ENCODE measurements at regions not wholly inside any gene's neighbourhood (a gene's known extent, or its start where the extent isn't known, plus 50 kb on each side); places are given as distances from the start of the nearest gene placed in this dataset.

GRCh38 chr4:64062991-64063390 lies 346.3 kb downstream of the TECRL start:
- TF ChIP-seq EZH2 (IDR thresholded peaks at IDR 0.05; ENCODE audit: borderline replicate concordance, low read depth, low read length, poor library complexity, severe bottlenecking): no peak
- TF ChIP-seq, protein P1, sequence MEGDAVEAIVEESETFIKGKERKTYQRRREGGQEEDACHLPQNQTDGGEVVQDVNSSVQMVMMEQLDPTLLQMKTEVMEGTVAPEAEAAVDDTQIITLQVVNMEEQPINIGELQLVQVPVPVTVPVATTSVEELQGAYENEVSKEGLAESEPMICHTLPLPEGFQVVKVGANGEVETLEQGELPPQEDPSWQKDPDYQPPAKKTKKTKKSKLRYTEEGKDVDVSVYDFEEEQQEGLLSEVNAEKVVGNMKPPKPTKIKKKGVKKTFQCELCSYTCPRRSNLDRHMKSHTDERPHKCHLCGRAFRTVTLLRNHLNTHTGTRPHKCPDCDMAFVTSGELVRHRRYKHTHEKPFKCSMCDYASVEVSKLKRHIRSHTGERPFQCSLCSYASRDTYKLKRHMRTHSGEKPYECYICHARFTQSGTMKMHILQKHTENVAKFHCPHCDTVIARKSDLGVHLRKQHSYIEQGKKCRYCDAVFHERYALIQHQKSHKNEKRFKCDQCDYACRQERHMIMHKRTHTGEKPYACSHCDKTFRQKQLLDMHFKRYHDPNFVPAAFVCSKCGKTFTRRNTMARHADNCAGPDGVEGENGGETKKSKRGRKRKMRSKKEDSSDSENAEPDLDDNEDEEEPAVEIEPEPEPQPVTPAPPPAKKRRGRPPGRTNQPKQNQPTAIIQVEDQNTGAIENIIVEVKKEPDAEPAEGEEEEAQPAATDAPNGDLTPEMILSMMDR (conservative IDR thresholded peaks at IDR 0.05; ENCODE audit: low read depth, low read length): no peak

All from A673 (cell line).